ENCODE measurements at regions not wholly inside any gene's neighbourhood (a gene's known extent, or its start where the extent isn't known, plus 50 kb on each side); places are given as distances from the start of the nearest gene placed in this dataset.

DNA sequence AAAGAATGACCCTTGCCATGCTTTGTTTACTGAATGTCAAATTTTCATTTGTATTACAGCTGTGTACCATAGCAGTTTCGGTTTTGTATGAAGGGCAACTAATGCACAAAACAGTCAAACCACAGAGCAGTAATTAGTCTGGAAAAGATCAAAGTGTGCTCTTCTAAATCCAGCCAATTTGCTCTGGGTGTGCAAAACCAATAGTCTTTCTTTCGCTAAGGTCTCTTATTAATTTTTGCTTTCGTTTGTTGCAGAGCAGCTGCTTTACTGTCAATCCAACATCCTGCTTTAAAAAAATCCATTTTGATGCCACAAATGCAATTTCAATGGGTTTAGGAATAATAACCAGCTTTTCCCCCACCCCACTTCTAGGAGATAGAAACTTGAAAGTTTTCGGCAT, 114.2 kb downstream of the BRMS1L start:
- intact Hi-C loops (cut with DNase I) = no loop called here
- 46% methylated on average over 4 of the region's 4 CpGs for WGBS (ENCODE audit: insufficient coverage, low coverage, low lambda C conversion rate, missing lambda C conversion rate)
- TF ChIP-seq CTCF (IDR thresholded peaks at IDR 0.05) (no peak), POLR2A (IDR thresholded peaks at IDR 0.05) (no peak)
- no peaks in the 10 kb centered on the region for H3K4me1 ChIP-seq
- no peaks in the 10 kb centered on the region for H3K36me3 ChIP-seq
- H3K4me3 ChIP-seq = no peak overlapping the region
- DNase-seq (no peak), ATAC-seq (no peak)
- no peaks in the 10 kb centered on the region for H3K27me3 ChIP-seq
- no peak overlapping the region for H3K27ac ChIP-seq
- no peaks in the 10 kb centered on the region for H3K9me3 ChIP-seq

DNA sequence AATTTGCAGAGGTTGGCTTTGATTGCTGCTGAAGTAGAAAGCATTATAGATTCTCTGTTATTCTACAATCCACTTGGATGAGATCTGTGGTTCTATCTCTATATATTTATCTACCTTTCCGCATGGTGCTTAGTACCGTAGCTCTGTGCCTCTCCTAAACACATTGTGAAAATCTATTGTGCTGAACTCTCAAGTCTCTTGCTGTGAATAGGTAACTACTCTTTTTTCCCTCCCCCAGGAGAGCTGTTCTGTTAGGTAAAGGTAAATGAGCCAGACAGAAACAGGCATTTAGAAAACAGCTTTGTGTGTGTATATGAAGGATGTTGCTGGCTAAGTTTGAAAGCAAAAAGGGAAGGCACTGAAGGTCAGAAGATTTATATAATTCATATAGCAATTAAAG, 112.6 kb downstream of the BRMS1L start:
- intact Hi-C loops (cut with DNase I) = no loop called here
- Histone ChIP-seq H3K36me3 (no peaks in the 10 kb centered on the region), H3K27me3 (no peaks in the 10 kb centered on the region), H3K9me3 (no peaks in the 10 kb centered on the region), H3K4me3 (no peak overlapping the region), H3K4me1 (no peaks in the 10 kb centered on the region), H3K27ac (no peak overlapping the region)
- TF ChIP-seq POLR2A (IDR thresholded peaks at IDR 0.05) (no peak), CTCF (IDR thresholded peaks at IDR 0.05) (no peak)
- WGBS (ENCODE audit: insufficient coverage, low coverage, low lambda C conversion rate, missing lambda C conversion rate) = 58% methylated on average over 2 of the region's 2 CpGs
- DNase-seq (no peak), ATAC-seq (no peak)

GRCh38 chr14:35934499-35934898, 108.4 kb downstream of the BRMS1L start:
- intact Hi-C loops (cut with DNase I) = no loop called here
- H3K4me3 ChIP-seq = no peak overlapping the region
- no peaks in the 10 kb centered on the region for H3K27me3 ChIP-seq
- no peak overlapping the region for H3K27ac ChIP-seq
- H3K4me1 ChIP-seq = no peaks in the 10 kb centered on the region
- ATAC-seq (no peak), DNase-seq (no peak)
- TF ChIP-seq POLR2A (IDR thresholded peaks at IDR 0.05) = no peak
- no peak for TF ChIP-seq CTCF (IDR thresholded peaks at IDR 0.05)
- no peaks in the 10 kb centered on the region for H3K36me3 ChIP-seq
- H3K9me3 ChIP-seq = no peaks in the 10 kb centered on the region
- 34% methylated on average over 2 of the region's 2 CpGs for WGBS (ENCODE audit: insufficient coverage, low coverage, low lambda C conversion rate, missing lambda C conversion rate)

GRCh38 chr14:35932659-35933159, 106.6 kb downstream of the BRMS1L start:
- ATAC-seq (no peak), DNase-seq (no peak)
- 41% methylated on average over 12 of the region's 13 CpGs for WGBS (ENCODE audit: insufficient coverage, low coverage, low lambda C conversion rate, missing lambda C conversion rate)

More at GRCh38 chr14:35932659-35933159, 106.6 kb downstream of the BRMS1L start:
- Histone ChIP-seq H3K9me3 (no peaks in the 10 kb centered on the region), H3K4me3 (no peak overlapping the region), H3K4me1 (no peaks in the 10 kb centered on the region), H3K27ac (no peak overlapping the region), H3K27me3 (no peaks in the 10 kb centered on the region), H3K36me3 (no peaks in the 10 kb centered on the region)
- TF ChIP-seq CTCF (IDR thresholded peaks at IDR 0.05) (no peak), POLR2A (IDR thresholded peaks at IDR 0.05) (no peak)
- intact Hi-C loops (cut with DNase I) = no loop called here

Measured in right lobe of liver (tissue), 6 donors.